Vagina (tissue), 2 donors: ENCODE measurements at regions not wholly inside any gene's neighbourhood (a gene's known extent, or its start where the extent isn't known, plus 50 kb on each side); places are given as distances from the start of the nearest gene placed in this dataset.

Experiments
- DNase-seq, 2 donors: peaks; one replicate each; pipeline ENCODE4 v3.0.0-alpha.2; 2017; ENCODE audit errors: extremely low spot score in 2 of 2
- H3K27ac ChIP-seq: fragments of 200-600 bp; sonication (generic); one replicate; pipeline ENCODE4 v1.5.1; 2019
- H3K27me3 ChIP-seq: fragments of 200-600 bp; sonication (generic); one replicate; pipeline ENCODE4 v1.5.1; 2019
- H3K36me3 ChIP-seq, 2 donors: fragments of 200-600 bp; sonication (generic); one replicate each; pipeline ENCODE4 v1.5.1; 2017 to 2019
- H3K4me1 ChIP-seq: fragments of 200-600 bp; sonication (generic); one replicate; pipeline ENCODE4 v1.5.1; 2019
- H3K4me3 ChIP-seq, 2 donors: fragments of 200-600 bp; sonication (generic); 1 replicate in 1 of 2; 2 replicates in 1 of 2; pipeline ENCODE4 v1.5.1; 2016 to 2019
- H3K9me3 ChIP-seq: fragments of 200-600 bp; sonication (generic); one replicate; pipeline ENCODE4 v1.5.1; 2019
- POLR2A ChIP-seq, 2 donors: fragments of 450-650 bp; IDR thresholded peaks; one replicate each; pipeline ENCODE4 v1.6.1; 2017; ENCODE audit warnings: antibody characterized with exemption in 2 of 2, mild to moderate bottlenecking in 2 of 2, moderate library complexity in 2 of 2
- POLR2AphosphoS5 ChIP-seq, 2 donors: sonication (generic); formaldehyde crosslinking; IDR thresholded peaks; one replicate each; pipeline ENCODE4 v1.9.0; 2017; ENCODE audit warnings: antibody characterized with exemption in 2 of 2, mild to moderate bottlenecking in 2 of 2, low read depth in 1 of 2; ENCODE audit not compliant: insufficient read depth in 1 of 2
- intact Hi-C: fragments of 100-400 bp; cut with DNase I; formaldehyde crosslinking; loops from one replicate; pipeline ENCODE4 v1.15.1; 2023
- TF ChIP-seq, protein P1 (sequence below), 3 experiments: fragments of 450-650 bp in 2 of 3; fragments of 200-600 bp in 1 of 3; sonication (generic) in 1 of 3; IDR thresholded peaks; one replicate each; pipeline ENCODE4 v1.5.1; 2017 to 2019; ENCODE audit warnings: antibody characterized with exemption in 3 of 3, mild to moderate bottlenecking in 2 of 3, moderate library complexity in 2 of 3

DNA sequence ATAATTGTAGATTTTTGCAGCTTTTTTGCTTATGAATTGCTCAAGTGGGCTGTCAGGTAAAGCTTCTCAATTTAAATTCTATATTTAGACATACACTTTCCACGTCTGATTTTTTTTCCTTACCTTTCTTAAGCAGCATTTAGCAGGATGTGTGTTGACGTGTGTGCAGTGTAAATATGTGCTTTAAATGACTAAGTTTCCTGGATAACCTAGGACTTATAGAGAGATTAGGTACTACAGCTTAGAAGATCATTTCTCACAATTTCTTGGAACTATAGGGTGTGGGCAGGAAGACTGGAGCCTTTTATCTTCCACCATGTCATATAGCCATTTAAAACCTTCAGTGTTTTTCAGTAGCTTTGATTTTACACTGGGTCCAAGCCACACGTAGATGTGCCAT, 263.5 kb downstream of the NOVA1 start:
- H3K9me3 ChIP-seq: no peaks in the 10 kb centered on the region
- no peak for DNase-seq
- no peak overlapping the region for H3K27ac ChIP-seq
- H3K4me3 ChIP-seq: no peak overlapping the region
- intact Hi-C loops: no loop called here
- no peaks in the 10 kb centered on the region for H3K27me3 ChIP-seq
- no peaks in the 10 kb centered on the region for H3K4me1 ChIP-seq
- H3K36me3 ChIP-seq: no peaks in the 10 kb centered on the region
- TF ChIP-seq, protein P1, sequence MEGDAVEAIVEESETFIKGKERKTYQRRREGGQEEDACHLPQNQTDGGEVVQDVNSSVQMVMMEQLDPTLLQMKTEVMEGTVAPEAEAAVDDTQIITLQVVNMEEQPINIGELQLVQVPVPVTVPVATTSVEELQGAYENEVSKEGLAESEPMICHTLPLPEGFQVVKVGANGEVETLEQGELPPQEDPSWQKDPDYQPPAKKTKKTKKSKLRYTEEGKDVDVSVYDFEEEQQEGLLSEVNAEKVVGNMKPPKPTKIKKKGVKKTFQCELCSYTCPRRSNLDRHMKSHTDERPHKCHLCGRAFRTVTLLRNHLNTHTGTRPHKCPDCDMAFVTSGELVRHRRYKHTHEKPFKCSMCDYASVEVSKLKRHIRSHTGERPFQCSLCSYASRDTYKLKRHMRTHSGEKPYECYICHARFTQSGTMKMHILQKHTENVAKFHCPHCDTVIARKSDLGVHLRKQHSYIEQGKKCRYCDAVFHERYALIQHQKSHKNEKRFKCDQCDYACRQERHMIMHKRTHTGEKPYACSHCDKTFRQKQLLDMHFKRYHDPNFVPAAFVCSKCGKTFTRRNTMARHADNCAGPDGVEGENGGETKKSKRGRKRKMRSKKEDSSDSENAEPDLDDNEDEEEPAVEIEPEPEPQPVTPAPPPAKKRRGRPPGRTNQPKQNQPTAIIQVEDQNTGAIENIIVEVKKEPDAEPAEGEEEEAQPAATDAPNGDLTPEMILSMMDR (IDR thresholded peaks at IDR 0.05): no peak
- TF ChIP-seq POLR2AphosphoS5 (IDR thresholded peaks at IDR 0.05; ENCODE audit: insufficient read depth in 1 of 2, low read depth in 1 of 2): no peak
- no peak for TF ChIP-seq POLR2A (IDR thresholded peaks at IDR 0.05)

DNA sequence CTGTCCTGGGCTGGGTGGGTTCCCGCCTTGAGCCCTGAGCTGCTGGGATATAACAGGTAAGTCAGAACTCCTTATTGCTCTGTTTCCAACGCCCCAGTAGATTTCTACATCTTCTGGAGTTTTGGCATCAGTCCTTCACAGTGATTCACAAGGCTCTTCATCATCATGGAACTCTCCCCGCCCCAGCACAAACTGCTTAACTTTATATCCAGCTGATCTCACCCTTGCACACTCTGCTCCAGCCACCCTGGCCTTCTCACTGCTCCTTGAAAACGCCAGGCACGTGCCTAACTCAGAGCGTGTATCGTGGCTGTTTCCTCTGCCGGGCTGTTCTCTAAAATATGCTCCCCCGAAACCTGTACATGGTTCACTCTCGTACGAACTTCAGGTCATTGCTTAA, 264.9 kb downstream of the NOVA1 start:
- no peaks in the 10 kb centered on the region for H3K36me3 ChIP-seq
- H3K9me3 ChIP-seq: no peaks in the 10 kb centered on the region
- TF ChIP-seq POLR2AphosphoS5 (IDR thresholded peaks at IDR 0.05; ENCODE audit: insufficient read depth in 1 of 2, low read depth in 1 of 2) (no peak), POLR2A (IDR thresholded peaks at IDR 0.05) (no peak)
- TF ChIP-seq, protein P1 (IDR thresholded peaks at IDR 0.05): no peak
- intact Hi-C loops: no loop called here
- no peak overlapping the region for H3K4me3 ChIP-seq
- no peaks in the 10 kb centered on the region for H3K4me1 ChIP-seq
- H3K27me3 ChIP-seq: no peaks in the 10 kb centered on the region
- DNase-seq: no peak
- H3K27ac ChIP-seq: no peak overlapping the region

DNA sequence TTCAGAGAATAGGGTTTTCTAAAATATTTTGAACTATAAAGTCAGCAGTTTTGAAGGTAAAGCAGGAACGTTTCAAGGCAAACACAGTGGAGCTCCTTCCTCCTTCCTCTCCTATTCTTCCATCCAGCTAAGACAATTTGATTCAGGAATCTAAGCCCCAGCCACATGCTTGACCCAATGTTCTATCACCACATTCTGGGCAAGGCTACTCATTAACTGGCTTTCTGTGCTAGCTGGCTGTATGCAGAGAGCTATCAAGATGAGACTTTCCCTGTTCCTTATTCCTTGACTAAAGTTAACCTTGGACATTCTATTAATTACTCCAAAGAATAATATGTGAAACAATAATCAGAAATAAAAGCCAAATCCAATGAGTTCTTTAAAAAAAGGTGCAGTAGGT, 266.9 kb downstream of the NOVA1 start:
- H3K4me3 ChIP-seq: no peak overlapping the region
- no peaks in the 10 kb centered on the region for H3K4me1 ChIP-seq
- H3K9me3 ChIP-seq: no peaks in the 10 kb centered on the region
- H3K27ac ChIP-seq: no peak overlapping the region
- no peaks in the 10 kb centered on the region for H3K36me3 ChIP-seq
- TF ChIP-seq, protein P1 (IDR thresholded peaks at IDR 0.05): no peak
- TF ChIP-seq POLR2A (IDR thresholded peaks at IDR 0.05): no peak
- no peak for TF ChIP-seq POLR2AphosphoS5 (IDR thresholded peaks at IDR 0.05; ENCODE audit: insufficient read depth in 1 of 2, low read depth in 1 of 2)
- no peak for DNase-seq
- no peaks in the 10 kb centered on the region for H3K27me3 ChIP-seq
- intact Hi-C loops: no loop called here

DNA sequence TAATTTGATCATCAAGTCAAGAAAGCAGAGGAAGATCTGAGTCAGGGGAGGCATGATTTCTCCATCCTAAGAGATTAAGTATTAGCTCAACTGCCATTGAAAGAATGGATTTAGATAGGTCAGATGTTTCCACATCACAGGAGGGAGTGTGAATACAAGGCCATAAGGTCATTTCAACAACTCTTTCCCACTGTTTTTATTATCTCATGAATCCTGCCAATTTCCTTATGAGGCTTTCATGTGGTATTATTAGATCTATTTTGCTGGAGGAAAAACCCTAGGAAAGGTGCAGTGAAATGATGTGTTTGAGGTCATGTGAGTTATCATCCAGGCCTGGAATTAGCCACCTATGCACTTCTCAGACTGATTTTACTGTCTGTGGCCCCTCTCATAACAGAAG, 269.0 kb downstream of the NOVA1 start:
- H3K27ac ChIP-seq: no peak overlapping the region
- no peak overlapping the region for H3K4me3 ChIP-seq
- no peaks in the 10 kb centered on the region for H3K4me1 ChIP-seq
- intact Hi-C loops: no loop called here
- TF ChIP-seq POLR2A (IDR thresholded peaks at IDR 0.05) (no peak), POLR2AphosphoS5 (IDR thresholded peaks at IDR 0.05; ENCODE audit: insufficient read depth in 1 of 2, low read depth in 1 of 2) (no peak)
- TF ChIP-seq, protein P1 (IDR thresholded peaks at IDR 0.05): no peak
- no peak for DNase-seq
- no peaks in the 10 kb centered on the region for H3K9me3 ChIP-seq
- no peaks in the 10 kb centered on the region for H3K27me3 ChIP-seq
- H3K36me3 ChIP-seq: no peaks in the 10 kb centered on the region

DNA sequence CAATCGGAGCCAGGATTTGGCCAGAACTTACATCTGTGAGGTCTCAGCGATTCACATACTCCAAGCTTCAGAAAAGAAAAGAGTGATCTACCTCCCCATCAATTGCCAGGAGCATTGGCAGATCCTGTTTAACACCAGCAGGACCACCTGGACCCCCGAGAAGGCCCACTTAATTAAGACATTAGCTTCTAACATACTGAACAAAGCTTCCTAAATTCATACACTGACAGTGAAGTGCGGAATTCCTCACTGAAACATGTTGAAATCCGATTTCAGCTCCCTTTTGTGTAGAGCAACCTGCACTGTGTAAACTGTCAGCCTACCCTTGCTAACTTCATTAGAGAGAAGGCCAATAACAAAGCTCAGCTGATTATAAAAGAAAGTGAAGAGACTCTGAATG, 274.0 kb downstream of the NOVA1 start:
- no peaks in the 10 kb centered on the region for H3K36me3 ChIP-seq
- no peak overlapping the region for H3K27ac ChIP-seq
- H3K9me3 ChIP-seq: no peaks in the 10 kb centered on the region
- no peak overlapping the region for H3K4me3 ChIP-seq
- H3K4me1 ChIP-seq: no peaks in the 10 kb centered on the region
- no peak for TF ChIP-seq POLR2A (IDR thresholded peaks at IDR 0.05)
- TF ChIP-seq, protein P1 (IDR thresholded peaks at IDR 0.05): no peak
- H3K27me3 ChIP-seq: no peaks in the 10 kb centered on the region
- no peak for DNase-seq
- intact Hi-C loops: no loop called here
